DND-41 (cell line): ENCODE measurements at regions not wholly inside any gene's neighbourhood (a gene's known extent, or its start where the extent isn't known, plus 50 kb on each side); places are given as distances from the start of the nearest gene placed in this dataset.

Experiments used
- ATAC-seq: fragments of 200-7000 bp; cut with Tn5 transposase; 3 replicates; pipeline ENCODE4 v1.9.1; 2021; ENCODE audit warnings: low read depth; ENCODE audit not compliant: insufficient read depth
- DNase-seq: peaks from one replicate; pipeline ENCODE4 v3.0.0-alpha.2; 2020
- H2AFZ ChIP-seq: 2 replicates; pipeline ENCODE4 v1.6.0; 2012; ENCODE audit warnings: low read depth, low read length
- H3K27ac ChIP-seq: 2 replicates; pipeline ENCODE4 v1.5.1; 2012; ENCODE audit warnings: low read length, inconsistent platforms
- H3K27me3 ChIP-seq: fragments of 200-600 bp; sonication (generic); 2 replicates; pipeline ENCODE4 v1.6.0; 2012; ENCODE audit warnings: low read length, mild to moderate bottlenecking, inconsistent platforms; ENCODE audit not compliant: insufficient read depth, poor library complexity
- H3K36me3 ChIP-seq: 2 replicates; pipeline ENCODE4 v1.5.1; 2012; ENCODE audit warnings: low read length, inconsistent platforms; ENCODE audit not compliant: insufficient read depth
- H3K4me1 ChIP-seq: 2 replicates; pipeline ENCODE4 v1.5.1; 2012; ENCODE audit warnings: mild to moderate bottlenecking, low read length; ENCODE audit not compliant: insufficient read depth
- H3K4me2 ChIP-seq: 2 replicates; pipeline ENCODE4 v1.6.0; 2012; ENCODE audit warnings: mild to moderate bottlenecking, moderate library complexity, low read length, inconsistent platforms; ENCODE audit not compliant: insufficient read depth
- H3K4me3 ChIP-seq, 2 experiments: fragments of 200-600 bp in 1 of 2; shearing (Covaris generic) in 1 of 2; 2 replicates each; pipeline ENCODE4 v1.5.1; 2012 to 2016; ENCODE audit warnings: inconsistent platforms in 2 of 2, low read length in 2 of 2, mild to moderate bottlenecking in 2 of 2, low read depth in 1 of 2, moderate library complexity in 1 of 2
- H3K79me2 ChIP-seq: 2 replicates; pipeline ENCODE4 v1.6.0; 2012; ENCODE audit warnings: low read length, inconsistent platforms; ENCODE audit not compliant: insufficient read depth
- H3K9ac ChIP-seq: 2 replicates; pipeline ENCODE4 v1.6.0; 2012; ENCODE audit warnings: low read depth, mild to moderate bottlenecking, inconsistent platforms, low read length, moderate library complexity
- H3K9me3 ChIP-seq: 2 replicates; pipeline ENCODE4 v1.5.1; 2012; ENCODE audit warnings: low read length, moderate library complexity, mild to moderate bottlenecking, inconsistent platforms; ENCODE audit not compliant: insufficient read depth, severe bottlenecking
- H4K20me1 ChIP-seq: 2 replicates; pipeline ENCODE4 v1.6.0; 2012; ENCODE audit warnings: low read length; ENCODE audit not compliant: insufficient read depth
- CTCF ChIP-seq: IDR thresholded peaks from 2 replicates; pipeline ENCODE4 v1.5.1; 2012; ENCODE audit warnings: borderline replicate concordance, low read length, moderate library complexity, mild to moderate bottlenecking; ENCODE audit not compliant: poor library complexity, severe bottlenecking; ENCODE audit errors: extremely low read depth
- EZH2 ChIP-seq: IDR thresholded peaks from 3 replicates; pipeline ENCODE4 v1.6.1; 2012; ENCODE audit warnings: borderline replicate concordance, low read depth, mild to moderate bottlenecking, moderate library complexity, low read length, inconsistent platforms; ENCODE audit not compliant: severe bottlenecking

GRCh38 chr7:140283472-140283871 lies 106.7 kb upstream of the KDM7A start:
- H3K27ac ChIP-seq, result no peak overlapping the region
- H3K4me1 ChIP-seq, result no peaks in the 10 kb centered on the region
- no peaks in the 10 kb centered on the region for H3K9me3 ChIP-seq
- no peak for ATAC-seq
- no peak overlapping the region for H2AFZ ChIP-seq
- no peak overlapping the region for H3K4me2 ChIP-seq
- no peaks in the 10 kb centered on the region for H4K20me1 ChIP-seq
- no peaks in the 10 kb centered on the region for H3K79me2 ChIP-seq
- no peak for DNase-seq
- no peaks in the 10 kb centered on the region for H3K27me3 ChIP-seq
- no peak overlapping the region for H3K4me3 ChIP-seq
- TF ChIP-seq CTCF (no peak), EZH2 (no peak)
- no peaks in the 10 kb centered on the region for H3K36me3 ChIP-seq
- H3K9ac ChIP-seq, result no peak overlapping the region

- no peaks in the 10 kb centered on the region for H3K9me3 ChIP-seq
- no peak overlapping the region for H3K4me2 ChIP-seq
- no peaks in the 10 kb centered on the region for H3K4me1 ChIP-seq
- no peak overlapping the region for H2AFZ ChIP-seq
- DNase-seq (no peak), ATAC-seq (no peak)
- H3K36me3 ChIP-seq, result no peaks in the 10 kb centered on the region
- no peak overlapping the region for H3K9ac ChIP-seq
- no peak overlapping the region for H3K4me3 ChIP-seq
- H3K27ac ChIP-seq, result no peak overlapping the region
- no peaks in the 10 kb centered on the region for H4K20me1 ChIP-seq
- H3K27me3 ChIP-seq, result no peaks in the 10 kb centered on the region
- H3K79me2 ChIP-seq, result no peaks in the 10 kb centered on the region
- TF ChIP-seq CTCF, result no peak
- TF ChIP-seq EZH2, result no peak
Measured at GRCh38 chr7:140281960-140282359, 105.2 kb upstream of the KDM7A start.

DNA sequence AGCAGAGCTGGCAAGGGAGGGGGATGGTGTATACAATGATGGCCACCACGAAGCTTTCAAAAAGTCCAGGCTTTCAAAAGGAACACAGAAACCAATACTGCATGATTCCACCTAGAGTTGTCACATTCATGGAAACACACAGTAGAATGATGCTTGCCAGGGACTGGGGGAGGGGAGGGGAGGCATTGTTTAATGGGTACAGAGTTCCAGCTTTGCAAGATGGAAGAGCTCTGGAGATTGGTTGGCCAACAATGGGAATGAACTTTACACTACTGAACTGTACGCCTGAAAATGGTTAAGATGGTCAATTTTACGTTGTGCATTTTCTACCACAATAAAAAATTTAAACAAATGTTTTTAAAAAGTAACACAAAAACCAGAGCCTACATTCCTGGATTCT lies 104.5 kb upstream of the KDM7A start:
- Histone ChIP-seq H3K4me1 (no peaks in the 10 kb centered on the region), H3K9me3 (no peaks in the 10 kb centered on the region), H3K27me3 (no peaks in the 10 kb centered on the region), H3K9ac (no peak overlapping the region), H3K4me2 (no peak overlapping the region), H3K36me3 (no peaks in the 10 kb centered on the region), H3K4me3 (no peak overlapping the region), H3K79me2 (no peaks in the 10 kb centered on the region), H2AFZ (no peak overlapping the region), H4K20me1 (no peaks in the 10 kb centered on the region), H3K27ac (no peak overlapping the region)
- ATAC-seq (no peak), DNase-seq (no peak)
- TF ChIP-seq CTCF (no peak), EZH2 (no peak)

DNA sequence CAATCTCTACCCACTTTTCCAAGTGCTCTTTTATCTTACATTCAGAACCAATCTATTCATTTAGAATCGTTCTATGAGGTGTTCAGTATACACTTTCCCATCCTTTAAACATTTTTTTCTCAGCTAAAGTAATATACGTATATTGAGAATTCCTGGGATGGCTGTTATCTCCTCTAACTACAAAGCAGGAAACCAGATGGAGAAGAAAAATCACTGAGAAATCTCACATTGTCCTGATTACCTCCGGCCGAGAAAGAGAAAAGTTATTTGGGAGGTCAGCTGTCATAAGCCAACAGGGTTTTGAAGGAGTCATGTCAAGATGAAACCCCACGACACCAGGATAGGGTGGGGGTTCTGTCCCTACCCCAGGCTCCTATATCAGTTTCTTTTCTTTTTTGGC lies 99.2 kb upstream of the KDM7A start:
- H3K9me3 ChIP-seq, result no peaks in the 10 kb centered on the region
- DNase-seq (no peak), ATAC-seq (no peak)
- no peak overlapping the region for H2AFZ ChIP-seq
- H3K27ac ChIP-seq, result no peak overlapping the region
- H3K4me2 ChIP-seq, result no peak overlapping the region
- no peak for TF ChIP-seq CTCF
- no peak for TF ChIP-seq EZH2
- H3K4me3 ChIP-seq, result no peak overlapping the region
- no peaks in the 10 kb centered on the region for H3K36me3 ChIP-seq
- H4K20me1 ChIP-seq, result no peaks in the 10 kb centered on the region
- no peaks in the 10 kb centered on the region for H3K79me2 ChIP-seq
- no peaks in the 10 kb centered on the region for H3K27me3 ChIP-seq
- no peak overlapping the region for H3K9ac ChIP-seq
- no peaks in the 10 kb centered on the region for H3K4me1 ChIP-seq
